Right lobe of liver (tissue), 6 donors: ENCODE measurements at regions not wholly inside any gene's neighbourhood (a gene's known extent, or its start where the extent isn't known, plus 50 kb on each side); places are given as distances from the start of the nearest gene placed in this dataset.

Experiments
- ATAC-seq, 4 donors: fragments of 200-7000 bp; cut with Tn5 transposase; one replicate each; pipeline ENCODE4 v1.9.1; 2020; ENCODE audit warnings: mild to moderate bottlenecking in 4 of 4, moderate library complexity in 4 of 4
- DNase-seq, 3 donors: peaks; one replicate each; pipeline ENCODE4 v3.0.0-alpha.2; 2020
- H3K27ac ChIP-seq, 3 donors: fragments of 200-600 bp; one replicate each; pipeline ENCODE4 v1.8.0; 2022
- H3K27me3 ChIP-seq, 2 donors: fragments of 200-600 bp; one replicate each; pipeline ENCODE4 v1.8.0; 2022
- H3K36me3 ChIP-seq, 4 donors: fragments of 200-600 bp; sonication (generic) in 1 of 4; one replicate each; pipeline versions ENCODE4 v1.5.1 to v1.8.0; 2017 to 2022; ENCODE audit warnings: control low read depth in 1 of 4
- H3K4me1 ChIP-seq, 4 donors: fragments of 200-600 bp; sonication (generic) in 1 of 4; one replicate each; pipeline versions ENCODE4 v1.5.1 to v1.8.0; 2017 to 2022; ENCODE audit warnings: control low read depth in 1 of 4
- H3K4me3 ChIP-seq, 3 donors: fragments of 200-600 bp; one replicate each; pipeline ENCODE4 v1.8.0; 2022
- H3K9me3 ChIP-seq, 4 donors: fragments of 200-600 bp; sonication (generic) in 1 of 4; one replicate each; pipeline versions ENCODE4 v1.5.1 to v1.8.0; 2017 to 2022; ENCODE audit warnings: control low read depth in 1 of 4
- CTCF ChIP-seq, 4 donors: fragments of 200-600 bp in 3 of 4; fragments of 450-650 bp in 1 of 4; IDR thresholded peaks; one replicate each; pipeline versions ENCODE4 v1.5.1 to v1.8.0; 2016 to 2022; ENCODE audit warnings: antibody characterized with exemption in 4 of 4, mild to moderate bottlenecking in 2 of 4
- POLR2A ChIP-seq: fragments of 450-650 bp; IDR thresholded peaks from one replicate; pipeline ENCODE4 v1.6.1; 2017; ENCODE audit warnings: antibody characterized with exemption, mild to moderate bottlenecking
- WGBS: methylation state at CpG from one replicate; pipeline ENCODE4 v1.1.6; 2018; ENCODE audit warnings: low coverage, low lambda C conversion rate; ENCODE audit not compliant: insufficient coverage; ENCODE audit errors: missing lambda C conversion rate; 5-methylcytosine and 5-hydroxymethylcytosine counted together
- intact Hi-C, 2 donors: fragments of 100-400 bp; cut with DNase I; formaldehyde crosslinking; loops; one replicate each; pipeline versions ENCODE4 v1.11.2 to v1.14.1; 2022
- donor health status: DM: no; HTN: yes; CAD: no.
- donor health status: DM: no; HTN: no; CAD: no.
- donor health status: DM: no; HTN: no; CAD: no.
- donor health status: DM: no; HTN: yes; CAD: no.
- donor health status: DM: no; HTN: yes; CAD: no.

GRCh38 chr18:6465281-6465680 is 50.6 kb upstream of the L3MBTL4 start:
- TF ChIP-seq CTCF (IDR thresholded peaks at IDR 0.05) (no peak), POLR2A (no peak)
- intact Hi-C loops, result no loop called here

GRCh38 chr18:6476190-6476589 is 61.5 kb upstream of the L3MBTL4 start:
- Histone ChIP-seq H3K27ac (no peak overlapping the region), H3K9me3 (no peaks in the 10 kb centered on the region), H3K36me3 (no peaks in the 10 kb centered on the region), H3K27me3 (no peaks in the 10 kb centered on the region), H3K4me1 (no peaks in the 10 kb centered on the region), H3K4me3 (no peak overlapping the region)
- intact Hi-C loops, result no loop called here
- WGBS, result no CpG with 5 or more reads among the region's 1 CpG
- TF ChIP-seq POLR2A (no peak), CTCF (IDR thresholded peaks at IDR 0.05) (no peak)
- ATAC-seq (no peak), DNase-seq (no peak)

More at GRCh38 chr18:6465281-6465680, 50.6 kb upstream of the L3MBTL4 start:
- no peaks in the 10 kb centered on the region for H3K36me3 ChIP-seq
- no peak overlapping the region for H3K27ac ChIP-seq
- 84% methylated on average over 1 of the region's 1 CpG for WGBS
- ATAC-seq (no peak), DNase-seq (no peak)
- H3K9me3 ChIP-seq, result no peaks in the 10 kb centered on the region
- no peaks in the 10 kb centered on the region for H3K27me3 ChIP-seq
- no peaks in the 10 kb centered on the region for H3K4me1 ChIP-seq
- H3K4me3 ChIP-seq, result no peak overlapping the region

- WGBS, result 100% methylated on average over 1 of the region's 2 CpGs
- ATAC-seq (no peak), DNase-seq (no peak)
- Histone ChIP-seq H3K4me1 (no peaks in the 10 kb centered on the region), H3K27me3 (no peaks in the 10 kb centered on the region), H3K4me3 (no peak overlapping the region), H3K27ac (no peak overlapping the region), H3K36me3 (no peaks in the 10 kb centered on the region), H3K9me3 (no peaks in the 10 kb centered on the region)
- intact Hi-C loops, result no loop called here
- TF ChIP-seq POLR2A (no peak), CTCF (IDR thresholded peaks at IDR 0.05) (no peak)
Measured at GRCh38 chr18:6476880-6477279, 62.2 kb upstream of the L3MBTL4 start.

GRCh38 chr18:6478121-6478520 is 63.4 kb upstream of the L3MBTL4 start:
- H3K27ac ChIP-seq, result no peak overlapping the region
- peaks cover 0 to 7% (median 0%) of the 10 kb centered on the region in 4 donors for H3K4me1 ChIP-seq
- H3K4me3 ChIP-seq, result no peak overlapping the region
- DNase-seq (no peak), ATAC-seq (no peak)
- H3K9me3 ChIP-seq, result no peaks in the 10 kb centered on the region
- no peaks in the 10 kb centered on the region for H3K36me3 ChIP-seq
- 51% methylated on average over 4 of the region's 6 CpGs for WGBS
- no peak for TF ChIP-seq POLR2A
- no peak for TF ChIP-seq CTCF (IDR thresholded peaks at IDR 0.05)
- H3K27me3 ChIP-seq, result no peaks in the 10 kb centered on the region
- intact Hi-C loops, result no loop called here

GRCh38 chr18:6479699-6480098 is 65.0 kb upstream of the L3MBTL4 start:
- intact Hi-C loops, result loop anchor here (10.0 kb wide), 1 partner anchor 605 kb away; no protein-coding TSS in a partner anchor
- Histone ChIP-seq H3K27ac (no peak overlapping the region), H3K27me3 (no peaks in the 10 kb centered on the region), H3K4me3 (no peak overlapping the region), H3K9me3 (no peaks in the 10 kb centered on the region), H3K4me1 (peaks cover 0 to 7% (median 0%) of the 10 kb centered on the region in 4 donors), H3K36me3 (no peaks in the 10 kb centered on the region)
- WGBS, result 76% methylated on average over 4 of the region's 4 CpGs
- DNase-seq, result no peak
- TF ChIP-seq POLR2A (no peak), CTCF (IDR thresholded peaks at IDR 0.05) (no peak)
- ATAC-seq, result no peak
